RWPE2 (cell line): ENCODE measurements at regions not wholly inside any gene's neighbourhood (a gene's known extent, or its start where the extent isn't known, plus 50 kb on each side); places are given as distances from the start of the nearest gene placed in this dataset.

Experiments
- ATAC-seq: fragments of 200-7000 bp; cut with Tn5 transposase; 3 replicates; pipeline ENCODE4 v1.9.1; 2021; ENCODE audit warnings: low read depth
- DNase-seq: peaks from one replicate; pipeline ENCODE4 v3.0.0-alpha.2; 2020; ENCODE audit warnings: low spot score
- H3K27ac ChIP-seq: fragments of 450-650 bp; 2 replicates; pipeline ENCODE4 v1.5.1; 2017; ENCODE audit warnings: mild to moderate bottlenecking; ENCODE audit not compliant: poor library complexity, severe bottlenecking
- H3K27me3 ChIP-seq: fragments of 250-450 bp; sonication (Bioruptor Pico); 2 replicates; pipeline ENCODE4 v1.5.1; 2021; ENCODE audit warnings: mild to moderate bottlenecking, moderate library complexity; ENCODE audit not compliant: insufficient read depth, poor library complexity, severe bottlenecking
- H3K36me3 ChIP-seq: fragments of 250-450 bp; sonication (Bioruptor Pico); 2 replicates; pipeline ENCODE4 v1.5.1; 2020; ENCODE audit warnings: low read depth, mild to moderate bottlenecking, moderate library complexity
- H3K4me1 ChIP-seq: fragments of 250-450 bp; sonication (Bioruptor Pico); 2 replicates; pipeline ENCODE4 v1.5.1; 2021; ENCODE audit warnings: mild to moderate bottlenecking, moderate library complexity; ENCODE audit not compliant: insufficient read depth, poor library complexity, severe bottlenecking
- H3K4me3 ChIP-seq: fragments of 250-450 bp; sonication (Bioruptor Pico); 2 replicates; pipeline ENCODE4 v1.5.1; 2021; ENCODE audit warnings: mild to moderate bottlenecking, moderate library complexity; ENCODE audit not compliant: severe bottlenecking
- H3K9me3 ChIP-seq: fragments of 250-450 bp; sonication (Bioruptor Pico); 2 replicates; pipeline ENCODE4 v1.5.1; 2021; ENCODE audit warnings: mild to moderate bottlenecking, moderate library complexity; ENCODE audit not compliant: severe bottlenecking
- TF ChIP-seq, protein P1 (sequence below): fragments of 450-650 bp; IDR thresholded peaks from one replicate; pipeline ENCODE4 v1.5.1; 2017; ENCODE audit warnings: mild to moderate bottlenecking, moderate library complexity; ENCODE audit not compliant: poor library complexity, severe bottlenecking

DNA sequence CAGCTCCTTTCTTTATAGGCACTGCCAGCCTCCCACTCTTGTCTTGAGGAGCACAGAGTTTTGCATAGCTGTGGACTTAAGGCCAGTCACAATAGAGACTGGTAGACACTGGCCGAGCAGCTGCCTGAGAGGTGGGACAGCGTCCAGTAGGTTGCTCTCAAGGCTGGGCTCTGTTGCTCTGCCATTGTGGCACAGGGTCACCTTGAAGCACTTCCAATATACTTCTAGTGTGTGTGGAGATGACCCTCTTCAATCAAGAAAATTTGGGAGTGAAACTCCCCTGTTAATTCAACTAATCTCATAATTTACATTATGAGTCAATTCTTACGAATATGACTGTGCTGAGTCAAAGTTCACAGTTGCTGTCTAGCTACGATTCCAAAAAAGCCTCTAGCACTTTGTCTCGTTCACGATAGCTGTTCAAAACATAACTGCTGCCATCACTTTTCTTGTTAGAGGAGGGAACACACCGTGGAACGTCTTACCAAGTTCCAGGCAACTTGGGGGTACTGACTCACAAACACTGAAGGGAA, 636.2 kb downstream of the EPHA4 start:
- ATAC-seq, result no peak
- no peak overlapping the region for H3K27ac ChIP-seq
- no peak for DNase-seq

DNA sequence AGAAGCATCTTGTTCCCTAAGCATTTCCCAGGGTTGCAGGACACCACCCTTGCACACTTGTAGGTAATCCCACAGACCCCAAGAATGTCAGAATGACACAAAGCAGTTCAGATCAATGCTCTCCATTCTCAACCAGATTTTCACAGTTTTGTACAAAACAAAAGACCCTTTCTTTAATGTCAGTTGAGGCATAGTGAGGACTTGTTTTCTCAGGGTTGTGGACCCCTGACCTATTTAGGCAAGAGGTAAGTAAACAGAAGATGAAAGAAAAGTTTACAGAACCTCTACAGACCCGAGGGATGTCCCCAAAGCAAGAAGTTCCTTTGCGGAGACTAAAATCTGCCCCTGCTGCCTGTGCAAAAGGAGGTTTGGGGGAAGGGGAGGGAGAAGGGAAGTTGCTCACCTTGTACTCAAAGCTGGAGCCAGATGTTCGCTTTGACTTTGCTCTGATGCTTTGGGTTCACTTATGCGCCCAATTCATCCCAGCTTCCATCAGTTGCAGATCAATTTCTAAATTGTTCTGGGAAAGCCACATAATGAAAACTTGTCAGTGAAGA, 635.4 kb downstream of the EPHA4 start:
- Histone ChIP-seq H3K27me3 (no peaks in the 10 kb centered on the region), H3K36me3 (no peaks in the 10 kb centered on the region), H3K4me1 (no peaks in the 10 kb centered on the region), H3K9me3 (no peaks in the 10 kb centered on the region), H3K4me3 (no peak overlapping the region), H3K27ac (no peak overlapping the region)
- DNase-seq (no peak), ATAC-seq (no peak)
- TF ChIP-seq, protein P1, sequence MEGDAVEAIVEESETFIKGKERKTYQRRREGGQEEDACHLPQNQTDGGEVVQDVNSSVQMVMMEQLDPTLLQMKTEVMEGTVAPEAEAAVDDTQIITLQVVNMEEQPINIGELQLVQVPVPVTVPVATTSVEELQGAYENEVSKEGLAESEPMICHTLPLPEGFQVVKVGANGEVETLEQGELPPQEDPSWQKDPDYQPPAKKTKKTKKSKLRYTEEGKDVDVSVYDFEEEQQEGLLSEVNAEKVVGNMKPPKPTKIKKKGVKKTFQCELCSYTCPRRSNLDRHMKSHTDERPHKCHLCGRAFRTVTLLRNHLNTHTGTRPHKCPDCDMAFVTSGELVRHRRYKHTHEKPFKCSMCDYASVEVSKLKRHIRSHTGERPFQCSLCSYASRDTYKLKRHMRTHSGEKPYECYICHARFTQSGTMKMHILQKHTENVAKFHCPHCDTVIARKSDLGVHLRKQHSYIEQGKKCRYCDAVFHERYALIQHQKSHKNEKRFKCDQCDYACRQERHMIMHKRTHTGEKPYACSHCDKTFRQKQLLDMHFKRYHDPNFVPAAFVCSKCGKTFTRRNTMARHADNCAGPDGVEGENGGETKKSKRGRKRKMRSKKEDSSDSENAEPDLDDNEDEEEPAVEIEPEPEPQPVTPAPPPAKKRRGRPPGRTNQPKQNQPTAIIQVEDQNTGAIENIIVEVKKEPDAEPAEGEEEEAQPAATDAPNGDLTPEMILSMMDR, result no peak

More for the DNA sequence above, 636.2 kb downstream of the EPHA4 start:
- H3K27me3 ChIP-seq, result no peaks in the 10 kb centered on the region
- no peaks in the 10 kb centered on the region for H3K36me3 ChIP-seq
- TF ChIP-seq, protein P1, result no peak
- no peaks in the 10 kb centered on the region for H3K9me3 ChIP-seq
- H3K4me1 ChIP-seq, result no peaks in the 10 kb centered on the region
- H3K4me3 ChIP-seq, result no peak overlapping the region

DNA sequence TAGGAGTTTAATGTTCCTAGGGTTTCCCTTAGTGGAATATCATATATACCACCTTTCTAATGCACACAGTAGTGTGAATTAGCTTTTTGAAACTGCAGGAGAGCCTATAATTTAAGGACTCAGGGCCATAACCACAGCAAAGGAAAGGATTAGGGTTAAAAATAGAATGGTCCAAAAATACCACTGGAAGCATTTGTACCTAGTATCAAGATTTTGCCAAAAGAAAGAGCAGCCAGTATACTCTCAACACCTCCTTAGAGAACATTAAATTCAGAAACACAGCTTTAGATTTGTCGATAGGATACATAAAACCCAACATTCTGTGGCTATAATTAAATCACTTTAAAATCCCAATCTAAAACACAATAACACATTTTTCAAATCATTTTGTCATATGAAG, 634.9 kb downstream of the EPHA4 start:
- TF ChIP-seq, protein P1, result no peak
- Histone ChIP-seq H3K4me1 (no peaks in the 10 kb centered on the region), H3K9me3 (no peaks in the 10 kb centered on the region), H3K36me3 (no peaks in the 10 kb centered on the region), H3K27me3 (no peaks in the 10 kb centered on the region), H3K4me3 (no peak overlapping the region), H3K27ac (no peak overlapping the region)
- DNase-seq (no peak), ATAC-seq (no peak)

DNA sequence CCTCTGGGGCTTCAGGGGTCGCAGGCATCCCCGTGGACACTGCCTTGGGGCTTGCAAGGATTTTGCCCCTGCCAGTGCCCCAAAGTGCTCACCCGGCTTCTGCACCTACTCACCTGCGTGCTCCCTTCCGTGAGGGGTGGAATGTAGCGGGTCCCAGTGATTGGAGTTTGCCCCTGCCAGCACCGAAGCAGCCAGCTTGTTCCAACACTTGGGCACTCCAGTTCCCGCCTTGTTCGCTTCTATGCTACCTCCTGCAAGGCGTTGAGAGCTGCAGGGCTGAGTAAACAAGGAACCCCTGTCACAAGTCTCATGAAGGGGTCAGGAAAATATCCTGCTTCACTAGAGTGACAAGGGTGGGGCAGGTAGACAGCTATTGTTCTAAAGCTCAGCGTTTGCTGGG, 631.5 kb downstream of the EPHA4 start:
- Histone ChIP-seq H3K4me3 (no peak overlapping the region), H3K27ac (no peak overlapping the region), H3K9me3 (no peaks in the 10 kb centered on the region), H3K4me1 (no peaks in the 10 kb centered on the region), H3K27me3 (no peaks in the 10 kb centered on the region), H3K36me3 (no peaks in the 10 kb centered on the region)
- TF ChIP-seq, protein P1, result no peak
- DNase-seq (no peak), ATAC-seq (no peak)

DNA sequence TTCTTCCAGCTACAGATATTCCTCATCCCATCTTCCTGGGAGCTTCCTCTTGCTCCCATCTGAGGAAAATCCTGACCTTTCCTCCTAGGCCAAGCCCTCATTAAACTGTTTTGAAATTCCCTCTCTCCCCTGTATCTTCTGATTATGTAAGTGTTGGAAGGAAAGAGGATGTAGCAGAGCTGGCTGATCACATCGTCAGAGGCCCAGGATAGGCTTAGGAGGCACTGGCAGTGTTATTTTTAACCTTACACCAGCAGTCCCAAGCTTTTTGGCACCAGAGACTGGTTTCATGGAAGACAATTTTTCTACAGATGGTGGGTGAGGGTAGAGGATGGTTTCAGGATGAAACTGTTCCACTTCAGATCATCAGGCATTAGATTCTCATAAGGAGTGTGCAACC, 630.4 kb downstream of the EPHA4 start:
- no peak for DNase-seq
- no peak for ATAC-seq

More for the DNA sequence above, 630.4 kb downstream of the EPHA4 start:
- Histone ChIP-seq H3K36me3 (no peaks in the 10 kb centered on the region), H3K9me3 (no peaks in the 10 kb centered on the region), H3K27me3 (no peaks in the 10 kb centered on the region), H3K4me3 (no peak overlapping the region), H3K27ac (no peak overlapping the region), H3K4me1 (no peaks in the 10 kb centered on the region)
- TF ChIP-seq, protein P1, result no peak
